A673 (cell line): ENCODE measurements at regions not wholly inside any gene's neighbourhood (a gene's known extent, or its start where the extent isn't known, plus 50 kb on each side); places are given as distances from the start of the nearest gene placed in this dataset.

Experiments
- BruUV-seq: library from RNA; stranded (reverse); fragments of 400-500 nt; replicated peaks from 2 replicates; lab custom pipeline; 2021; lab: Mats Ljungman, UMichigan
- CTCF ChIA-PET: fragments of 300-600 bp; sonication (Branson Sonifier 250); formaldehyde crosslinking; loops from one replicate; lab custom pipeline; 2022; ENCODE audit warnings: antibody characterized with exemption; lab: Charles Lee
- POLR2A ChIA-PET: fragments of 300-600 bp; sonication (Branson Sonifier 250); formaldehyde crosslinking; loops from one replicate; lab custom pipeline; 2022; ENCODE audit warnings: antibody characterized with exemption; ENCODE audit not compliant: low non-redundant PET; lab: Charles Lee
- DNase-seq: peaks from one replicate; pipeline ENCODE4 v3.0.0-alpha.2; 2015; ENCODE audit warnings: low spot score
- H3K27ac ChIP-seq: fragments of 200-600 bp; sonication (generic); 2 replicates; pipeline ENCODE4 v1.5.1; 2016; ENCODE audit warnings: mixed run types, low read depth, mild to moderate bottlenecking, mixed read lengths, antibody characterized with exemption, low read length; ENCODE audit not compliant: poor library complexity, severe bottlenecking
- H3K27me3 ChIP-seq: fragments of 200-600 bp; sonication (generic); replicated peaks from 2 replicates; pipeline ENCODE4 v1.6.1; 2017; ENCODE audit warnings: mixed run types, low read depth, mild to moderate bottlenecking, mixed read lengths, antibody characterized with exemption, low read length; ENCODE audit not compliant: insufficient read depth, poor library complexity
- H3K36me3 ChIP-seq: fragments of 200-600 bp; sonication (generic); 2 replicates; pipeline ENCODE4 v1.6.1; 2016; ENCODE audit warnings: mixed run types, mild to moderate bottlenecking, mixed read lengths, antibody characterized with exemption, low read length; ENCODE audit not compliant: insufficient read depth, poor library complexity, severe bottlenecking
- H3K4me1 ChIP-seq: fragments of 200-600 bp; sonication (generic); 2 replicates; pipeline ENCODE4 v1.6.1; 2017; ENCODE audit warnings: mixed run types, mild to moderate bottlenecking, mixed read lengths, antibody characterized with exemption, low read length; ENCODE audit not compliant: insufficient read depth, poor library complexity, severe bottlenecking
- H3K4me3 ChIP-seq: fragments of 200-600 bp; sonication (generic); 2 replicates; pipeline ENCODE4 v1.5.1; 2016; ENCODE audit warnings: low read depth, mixed run types, mild to moderate bottlenecking, mixed read lengths, low read length; ENCODE audit not compliant: poor library complexity, severe bottlenecking
- H3K9me3 ChIP-seq: fragments of 200-600 bp; sonication (generic); 2 replicates; pipeline ENCODE4 v1.6.1; 2016; ENCODE audit warnings: mixed run types, low read depth, mild to moderate bottlenecking, mixed read lengths, antibody characterized with exemption, low read length; ENCODE audit not compliant: poor library complexity, severe bottlenecking
- CTCF ChIP-seq: fragments of 300-800, 200-600 bp; sonication (generic); conservative IDR thresholded peaks from 2 replicates; pipeline ENCODE4 v1.5.1; 2017; ENCODE audit warnings: low read depth, mild to moderate bottlenecking, antibody characterized with exemption, low read length, moderate library complexity, mixed read lengths
- EZH2 ChIP-seq: fragments of 200-600 bp; sonication (generic); IDR thresholded peaks from 2 replicates; pipeline ENCODE4 v1.6.1; 2017; ENCODE audit warnings: borderline replicate concordance, low read depth, mild to moderate bottlenecking, mixed read lengths, antibody characterized with exemption, low read length; ENCODE audit not compliant: poor library complexity, severe bottlenecking
- intact Hi-C: fragments of 100-400 bp; cut with micrococcal nuclease; formaldehyde crosslinking; loops from one replicate; pipeline ENCODE4 v1.10.0; 2022; ENCODE audit not compliant: unreplicated experiment

GRCh38 chr12:24709216-24709615 is 239.7 kb downstream of the BCAT1 start:
- no peaks in the 10 kb centered on the region for H3K27me3 ChIP-seq
- intact Hi-C loops: no loop called here
- no peak overlapping the region for H3K4me3 ChIP-seq
- TF ChIP-seq CTCF (no peak), EZH2 (no peak)
- peak; percentile 41 for DNase-seq
- no peaks in the 10 kb centered on the region for H3K9me3 ChIP-seq
- no peak overlapping the region for H3K27ac ChIP-seq
- H3K36me3 ChIP-seq: no peaks in the 10 kb centered on the region
- H3K4me1 ChIP-seq: peaks cover 9% of the 10 kb centered on the region
- CTCF ChIA-PET: no interaction called here
- POLR2A ChIA-PET: no interaction called here
- no TSS peak for BruUV-seq

- POLR2A ChIA-PET: no interaction called here
- no peaks in the 10 kb centered on the region for H3K36me3 ChIP-seq
- DNase-seq: no peak
- peaks cover 9% of the 10 kb centered on the region for H3K4me1 ChIP-seq
- intact Hi-C loops: no loop called here
- no peaks in the 10 kb centered on the region for H3K27me3 ChIP-seq
- no peak overlapping the region for H3K27ac ChIP-seq
- no peak overlapping the region for H3K4me3 ChIP-seq
- CTCF ChIA-PET: no interaction called here
- BruUV-seq: no TSS peak
- TF ChIP-seq CTCF (no peak), EZH2 (no peak)
- H3K9me3 ChIP-seq: no peaks in the 10 kb centered on the region
Observed at GRCh38 chr12:24708718-24709117, 240.2 kb downstream of the BCAT1 start.

GRCh38 chr12:24708043-24708442 is 240.9 kb downstream of the BCAT1 start:
- intact Hi-C loops: no loop called here
- no peak overlapping the region for H3K27ac ChIP-seq
- no peaks in the 10 kb centered on the region for H3K36me3 ChIP-seq
- ChIA-PET POLR2A (no interaction called here), CTCF (no interaction called here)
- peaks cover 9% of the 10 kb centered on the region for H3K4me1 ChIP-seq
- TF ChIP-seq EZH2: no peak
- TF ChIP-seq CTCF: no peak
- no TSS peak for BruUV-seq
- no peak for DNase-seq
- no peaks in the 10 kb centered on the region for H3K9me3 ChIP-seq
- H3K4me3 ChIP-seq: no peak overlapping the region
- H3K27me3 ChIP-seq: no peaks in the 10 kb centered on the region

GRCh38 chr12:24707334-24707733 is 241.6 kb downstream of the BCAT1 start:
- CTCF ChIA-PET: no interaction called here
- no peak for DNase-seq
- BruUV-seq: no TSS peak

More at GRCh38 chr12:24707334-24707733, 241.6 kb downstream of the BCAT1 start:
- intact Hi-C loops: no loop called here
- Histone ChIP-seq H3K27ac (no peak overlapping the region), H3K4me3 (no peak overlapping the region), H3K4me1 (peaks cover 9% of the 10 kb centered on the region), H3K36me3 (no peaks in the 10 kb centered on the region), H3K9me3 (no peaks in the 10 kb centered on the region), H3K27me3 (no peaks in the 10 kb centered on the region)
- TF ChIP-seq CTCF (no peak), EZH2 (no peak)
- POLR2A ChIA-PET: no interaction called here
